Activated T-cell treated with anti-CD3 and anti-CD28 coated beads for 24 hours (primary cell): ENCODE measurements at regions not wholly inside any gene's neighbourhood (a gene's known extent, or its start where the extent isn't known, plus 50 kb on each side); places are given as distances from the start of the nearest gene placed in this dataset.

Experiments used
- DNase-seq: peaks from one replicate; pipeline ENCODE4 v3.0.0-alpha.2; 2020; ENCODE audit warnings: low read depth

- no peak for DNase-seq
These were observed 55.1 kb upstream of the LAMA2 start for GRCh38 chr6:128827675-128828464.

DNA sequence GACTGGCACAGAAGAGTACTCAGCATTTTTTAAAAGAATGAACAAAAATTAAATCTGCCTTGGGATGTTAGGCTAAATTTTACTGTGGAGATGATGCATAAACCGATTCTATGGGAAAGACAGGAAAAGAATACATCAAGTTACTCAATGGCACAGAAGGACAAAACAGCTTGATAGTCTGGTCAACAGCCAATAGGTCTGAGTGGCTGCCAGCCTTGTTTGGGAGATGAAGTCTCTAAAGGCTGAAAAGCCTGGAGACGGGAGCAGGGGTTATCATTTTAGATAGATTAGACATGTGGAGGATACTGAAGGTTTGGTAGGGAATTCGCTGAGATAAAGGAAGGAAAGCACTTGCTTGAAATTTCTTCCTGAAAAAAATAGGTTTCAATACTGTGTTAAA lies 56.3 kb upstream of the LAMA2 start:
- no peak for DNase-seq

GRCh38 chr6:128822271-128822670 lies 60.7 kb upstream of the LAMA2 start:
- no peak for DNase-seq

DNA sequence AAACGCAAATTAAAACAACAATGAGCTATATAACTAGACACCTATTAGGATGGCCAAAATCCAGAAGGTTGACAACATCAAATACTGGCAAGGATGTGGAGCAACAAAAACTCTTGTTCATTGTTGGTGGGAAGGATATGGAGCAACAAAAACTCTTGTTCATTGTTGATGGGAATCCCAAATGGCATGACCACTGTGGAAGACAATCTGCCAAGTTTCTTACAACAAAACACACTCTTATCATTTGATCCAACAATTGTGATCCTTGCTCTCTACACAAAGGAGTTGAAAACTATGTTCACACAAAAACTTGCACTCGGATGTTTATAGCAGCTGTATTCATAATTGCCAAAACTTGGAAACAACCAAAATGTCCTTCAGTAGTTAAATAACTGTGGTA lies 61.8 kb upstream of the LAMA2 start:
- no peak for DNase-seq

DNA sequence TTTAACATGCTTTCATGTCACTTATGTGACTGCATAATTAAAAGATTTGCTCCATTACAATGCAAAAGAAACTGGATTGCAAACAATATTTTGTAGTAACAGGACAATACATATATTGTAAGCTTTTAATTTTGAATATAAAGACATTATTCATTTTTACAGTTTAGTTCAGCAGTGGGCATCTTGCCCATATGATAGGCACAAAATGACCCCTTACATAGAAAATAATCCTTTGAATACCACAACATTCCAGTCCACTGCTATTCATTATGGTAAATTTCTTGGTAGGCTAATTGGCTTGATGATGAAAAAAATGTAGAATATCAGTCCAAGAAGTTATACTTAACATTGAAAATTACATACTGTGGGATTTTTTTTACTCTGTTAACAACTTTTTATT lies 74.1 kb upstream of the LAMA2 start:
- no peak for DNase-seq

- no peak for DNase-seq
These were observed 75.4 kb upstream of the LAMA2 start for GRCh38 chr6:128807577-128807976.

DNA sequence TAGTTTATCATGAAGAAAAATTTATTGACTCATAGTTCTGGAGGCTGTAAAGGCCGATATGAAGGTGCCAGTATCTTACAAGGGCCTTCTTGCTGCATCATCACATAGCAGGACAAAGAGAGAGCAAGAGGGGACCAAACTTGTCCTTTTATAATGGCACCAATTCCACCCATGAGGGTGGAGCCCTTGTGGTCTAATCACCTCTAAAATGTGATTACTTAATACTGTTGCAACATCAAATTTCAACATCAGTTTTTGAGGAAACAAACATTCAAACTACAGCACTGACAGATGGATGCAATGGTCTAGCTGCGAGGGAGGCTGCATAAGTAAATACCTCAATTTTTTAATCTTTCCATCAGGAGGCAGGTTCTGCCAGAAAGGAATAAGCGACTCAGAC lies 76.7 kb upstream of the LAMA2 start:
- DNase-seq, result no peak

- no peak for DNase-seq
These were observed 79.0 kb upstream of the LAMA2 start for GRCh38 chr6:128803911-128804310.

- no peak for DNase-seq
These were observed 81.3 kb upstream of the LAMA2 start for GRCh38 chr6:128801621-128802020.

GRCh38 chr6:128784266-128784665 lies 98.7 kb upstream of the LAMA2 start:
- DNase-seq, result no peak

- DNase-seq, result no peak
These were observed 114.8 kb upstream of the LAMA2 start for GRCh38 chr6:128768187-128768586.

DNA sequence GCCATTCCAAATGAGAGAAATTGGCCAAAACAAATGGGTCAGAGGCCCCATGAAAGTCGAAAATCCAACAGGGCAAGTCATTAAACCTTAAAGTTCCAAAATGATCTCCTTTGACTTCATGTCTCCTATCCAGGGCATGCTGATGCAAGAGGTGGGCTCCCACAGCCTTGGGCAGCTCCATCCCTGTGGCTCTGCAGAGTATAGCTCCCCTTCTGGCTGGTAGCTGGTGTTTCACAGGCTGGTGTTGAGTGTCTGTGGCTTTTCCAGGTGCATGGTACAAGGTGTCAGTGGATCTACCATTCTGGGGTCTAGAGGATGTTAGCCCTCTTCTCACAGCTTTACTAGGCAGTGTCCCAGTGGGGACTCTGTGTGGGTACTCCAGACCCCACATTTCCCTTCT lies 115.2 kb upstream of the LAMA2 start:
- no peak for DNase-seq

GRCh38 chr6:128767150-128767549 lies 115.8 kb upstream of the LAMA2 start:
- DNase-seq, result no peak

DNA sequence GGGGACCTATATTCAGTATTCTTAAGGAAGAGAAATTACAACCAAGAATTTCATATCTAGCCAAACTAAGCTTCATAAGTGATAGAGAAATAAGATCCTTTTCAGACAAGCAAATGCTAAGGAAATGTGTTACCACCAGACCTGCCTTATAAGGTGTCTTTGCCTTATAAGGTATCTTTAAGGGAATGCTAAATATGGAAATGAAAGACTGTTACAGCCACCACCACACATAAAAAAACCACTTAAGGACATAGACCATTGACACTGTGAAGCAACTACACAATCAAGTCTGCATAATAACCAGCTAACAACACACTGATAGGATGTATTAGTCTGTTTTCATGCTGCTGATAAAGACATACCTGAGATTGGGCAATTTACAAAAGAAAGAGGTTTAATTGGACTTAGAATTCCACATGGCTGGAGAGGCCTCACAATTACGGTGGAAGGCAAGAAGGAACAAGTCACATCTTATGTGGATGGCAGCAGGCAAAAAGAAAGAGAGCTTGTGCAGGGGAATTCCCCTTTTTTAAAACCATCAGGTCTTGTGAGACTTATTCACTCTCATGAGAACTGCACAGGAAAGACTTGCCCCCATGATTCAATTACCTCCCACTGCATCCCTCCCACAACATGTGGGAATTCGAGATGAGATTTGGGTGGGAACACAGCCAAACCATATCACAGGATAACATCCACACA lies 119.2 kb upstream of the LAMA2 start:
- no peak for DNase-seq

DNA sequence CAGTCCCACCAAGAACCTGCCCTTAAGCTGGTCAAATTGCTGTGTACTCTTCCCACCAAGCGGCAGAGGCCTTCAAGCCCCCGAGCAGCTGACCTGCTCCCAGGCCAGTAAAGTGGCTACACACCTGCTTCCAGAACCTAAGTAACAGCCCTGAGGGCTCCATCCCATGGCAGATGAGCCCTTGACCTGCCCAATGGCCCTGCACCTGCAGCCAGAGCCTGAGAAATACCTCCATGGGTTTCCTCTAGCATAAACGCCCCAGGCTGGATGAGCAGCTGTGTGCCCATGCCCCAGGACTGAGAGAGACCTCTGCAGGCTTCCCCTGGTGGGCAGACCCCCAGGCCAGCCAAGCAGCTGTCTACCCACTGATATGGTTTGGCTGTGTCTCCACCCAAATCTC lies 123.0 kb upstream of the LAMA2 start:
- DNase-seq, result no peak

- DNase-seq, result no peak
These were observed 123.5 kb upstream of the LAMA2 start for GRCh38 chr6:128759447-128759846.

DNA sequence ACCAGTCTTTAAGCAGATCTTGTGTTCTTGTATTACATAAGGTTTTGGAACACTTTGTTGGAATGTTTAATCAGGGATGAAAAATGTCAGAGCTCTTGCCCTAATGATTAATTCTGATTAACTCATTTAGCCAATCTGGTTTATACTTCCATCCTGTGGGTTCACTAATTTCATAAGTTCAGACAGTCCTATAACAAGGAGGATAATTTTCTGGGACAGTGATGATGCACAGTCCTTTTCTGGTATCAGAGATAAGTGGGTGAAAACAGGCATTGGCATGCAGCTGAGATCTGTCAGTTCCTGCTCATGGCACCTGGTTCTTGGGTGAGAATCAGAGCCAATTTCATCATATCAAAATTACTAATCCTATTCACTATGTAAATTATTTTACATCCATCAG lies 125.0 kb upstream of the LAMA2 start:
- DNase-seq, result no peak

- no peak for DNase-seq
These were observed 128.2 kb upstream of the LAMA2 start for GRCh38 chr6:128754658-128755256.

- DNase-seq, result no peak
These were observed 138.8 kb upstream of the LAMA2 start for GRCh38 chr6:128743974-128744765.

- no peak for DNase-seq
These were observed 140.0 kb upstream of the LAMA2 start for GRCh38 chr6:128742900-128743299.

GRCh38 chr6:128740951-128741350 lies 142.0 kb upstream of the LAMA2 start:
- no peak for DNase-seq

GRCh38 chr6:128739112-128739511 lies 143.8 kb upstream of the LAMA2 start:
- no peak for DNase-seq

GRCh38 chr6:128738112-128738511 lies 144.8 kb upstream of the LAMA2 start:
- DNase-seq, result no peak
